GM12873 (cell line): ENCODE measurements at regions not wholly inside any gene's neighbourhood (a gene's known extent, or its start where the extent isn't known, plus 50 kb on each side); places are given as distances from the start of the nearest gene placed in this dataset.

ENCODE experiments used
- TF ChIP-seq, protein P1 (sequence below): IDR thresholded peaks from 2 replicates; pipeline ENCODE4 v1.5.1; 2012; ENCODE audit warnings: low read depth, mild to moderate bottlenecking, moderate library complexity, low read length, control low read depth; ENCODE audit not compliant: insufficient read depth; ENCODE audit errors: missing control alignments

- TF ChIP-seq, protein P1, sequence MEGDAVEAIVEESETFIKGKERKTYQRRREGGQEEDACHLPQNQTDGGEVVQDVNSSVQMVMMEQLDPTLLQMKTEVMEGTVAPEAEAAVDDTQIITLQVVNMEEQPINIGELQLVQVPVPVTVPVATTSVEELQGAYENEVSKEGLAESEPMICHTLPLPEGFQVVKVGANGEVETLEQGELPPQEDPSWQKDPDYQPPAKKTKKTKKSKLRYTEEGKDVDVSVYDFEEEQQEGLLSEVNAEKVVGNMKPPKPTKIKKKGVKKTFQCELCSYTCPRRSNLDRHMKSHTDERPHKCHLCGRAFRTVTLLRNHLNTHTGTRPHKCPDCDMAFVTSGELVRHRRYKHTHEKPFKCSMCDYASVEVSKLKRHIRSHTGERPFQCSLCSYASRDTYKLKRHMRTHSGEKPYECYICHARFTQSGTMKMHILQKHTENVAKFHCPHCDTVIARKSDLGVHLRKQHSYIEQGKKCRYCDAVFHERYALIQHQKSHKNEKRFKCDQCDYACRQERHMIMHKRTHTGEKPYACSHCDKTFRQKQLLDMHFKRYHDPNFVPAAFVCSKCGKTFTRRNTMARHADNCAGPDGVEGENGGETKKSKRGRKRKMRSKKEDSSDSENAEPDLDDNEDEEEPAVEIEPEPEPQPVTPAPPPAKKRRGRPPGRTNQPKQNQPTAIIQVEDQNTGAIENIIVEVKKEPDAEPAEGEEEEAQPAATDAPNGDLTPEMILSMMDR: no peak
These were observed 176.6 kb upstream of the KLHL29 start for GRCh38 chr2:23208339-23208738.

GRCh38 chr2:23209059-23209458 lies 175.9 kb upstream of the KLHL29 start:
- TF ChIP-seq, protein P1: no peak

- TF ChIP-seq, protein P1: no peak
These were observed 172.9 kb upstream of the KLHL29 start for GRCh38 chr2:23211987-23212583.

DNA sequence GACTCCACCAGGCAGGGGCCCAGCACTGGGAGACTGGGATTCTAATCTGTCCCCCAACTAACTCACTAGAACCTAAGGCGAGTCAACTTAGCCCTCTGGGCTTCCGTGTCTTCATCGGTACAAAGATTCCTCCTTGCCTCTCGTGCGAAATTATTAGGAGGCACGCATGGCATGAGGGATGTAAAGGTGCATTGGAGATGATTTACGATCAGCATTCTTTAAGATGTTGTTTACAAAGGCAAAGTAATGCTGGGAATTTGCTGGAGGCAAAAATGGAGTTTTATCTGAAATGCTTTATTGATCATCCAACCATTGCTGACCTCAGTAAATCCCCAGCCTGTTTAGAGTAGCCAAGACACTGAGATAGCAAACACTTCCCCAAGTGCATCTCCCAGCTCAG lies 171.8 kb upstream of the KLHL29 start:
- TF ChIP-seq, protein P1: no peak

DNA sequence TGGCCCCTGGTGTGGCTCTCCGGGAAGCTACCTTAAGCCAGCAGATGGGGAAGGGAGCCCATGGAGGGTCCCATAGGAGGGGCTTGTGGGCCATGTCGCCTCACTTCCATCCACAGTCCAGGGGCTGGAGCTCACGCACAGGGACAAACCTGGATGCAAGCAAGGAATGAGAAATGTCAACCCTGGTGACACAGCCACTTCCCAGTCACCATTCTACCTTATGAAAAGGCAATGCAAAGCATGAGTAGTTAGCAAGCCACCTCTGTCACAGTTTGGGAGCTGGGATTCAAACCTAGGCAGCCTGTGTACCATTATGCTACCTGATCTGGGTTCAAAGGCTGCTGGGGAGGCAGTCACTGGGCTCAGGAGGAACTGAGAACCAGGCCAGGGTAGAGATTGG lies 170.0 kb upstream of the KLHL29 start:
- TF ChIP-seq, protein P1: no peak

DNA sequence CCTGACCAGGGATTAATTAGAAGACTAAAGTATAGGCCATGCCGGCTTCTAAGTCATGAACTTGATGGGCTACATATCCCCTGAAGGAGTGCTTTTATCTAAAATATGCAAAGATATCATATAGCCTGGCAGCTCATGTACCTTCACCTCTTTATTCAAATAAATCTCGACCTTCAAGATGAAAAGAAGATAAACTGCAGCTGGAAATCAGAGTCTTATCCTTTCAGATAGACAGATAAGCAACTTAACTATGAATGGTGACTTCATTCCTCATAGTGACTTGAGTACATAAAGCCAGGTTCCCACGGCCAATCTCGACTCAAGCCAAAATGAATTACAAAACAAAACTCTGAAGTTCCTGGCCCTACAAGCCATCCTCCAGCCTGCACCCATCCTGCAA lies 165.3 kb upstream of the KLHL29 start:
- TF ChIP-seq, protein P1: no peak

- TF ChIP-seq, protein P1: no peak
These were observed 164.4 kb upstream of the KLHL29 start for GRCh38 chr2:23220513-23221094.
